Neural cell (in vitro differentiated cells): ENCODE measurements at regions not wholly inside any gene's neighbourhood (a gene's known extent, or its start where the extent isn't known, plus 50 kb on each side); places are given as distances from the start of the nearest gene placed in this dataset.

Experiments used
- H2AFZ ChIP-seq: fragments of 200-600, 300-800 bp; sonication (generic), shearing (Covaris generic); 2 replicates; pipeline ENCODE4 v1.6.0; 2014; ENCODE audit warnings: low read depth, mild to moderate bottlenecking, antibody characterized with exemption, low read length, moderate library complexity
- H3F3A ChIP-seq: fragments of 200-600 bp; shearing (Covaris generic); 2 replicates; pipeline ENCODE4 v1.6.1; 2016; ENCODE audit warnings: mild to moderate bottlenecking, moderate library complexity, mixed read lengths, antibody characterized with exemption, low read length; ENCODE audit not compliant: insufficient read depth, poor library complexity, severe bottlenecking
- H3K27ac ChIP-seq: fragments of 200-600, 300-800 bp; sonication (generic), shearing (Covaris generic); 2 replicates; pipeline ENCODE4 v1.5.1; 2014; ENCODE audit warnings: mild to moderate bottlenecking, low read length, moderate library complexity
- H3K27me3 ChIP-seq: fragments of 300-800, 200-600 bp; sonication (generic), shearing (Covaris generic); 2 replicates; pipeline ENCODE4 v1.6.0; 2014; ENCODE audit warnings: mild to moderate bottlenecking, low read depth, low read length, moderate library complexity; ENCODE audit not compliant: insufficient read depth
- H3K36me3 ChIP-seq: fragments of 300-800, 200-600 bp; sonication (generic), shearing (Covaris generic); 2 replicates; pipeline ENCODE4 v1.5.1; 2014; ENCODE audit warnings: mild to moderate bottlenecking, antibody characterized with exemption, low read length, moderate library complexity; ENCODE audit not compliant: insufficient read depth
- H3K4me2 ChIP-seq: fragments of 300-800, 200-600 bp; sonication (generic), shearing (Covaris generic); 2 replicates; pipeline ENCODE4 v1.6.0; 2014; ENCODE audit warnings: mild to moderate bottlenecking, low read length
- H3K4me3 ChIP-seq: fragments of 300-800, 200-600 bp; sonication (generic), shearing (Covaris generic); 2 replicates; pipeline ENCODE4 v1.5.1; 2014; ENCODE audit warnings: mild to moderate bottlenecking, low read length, moderate library complexity
- H3K79me2 ChIP-seq: fragments of 200-600 bp; shearing (Covaris generic); replicated peaks from 2 replicates; pipeline ENCODE4 v1.6.0; 2014; ENCODE audit warnings: mild to moderate bottlenecking, low read length, moderate library complexity; ENCODE audit not compliant: insufficient read depth
- H3K9ac ChIP-seq: fragments of 300-800, 200-600 bp; sonication (generic), shearing (Covaris generic); 2 replicates; pipeline ENCODE4 v1.6.1; 2016; ENCODE audit warnings: mild to moderate bottlenecking, low read length, mixed read lengths
- H3K9me2 ChIP-seq: fragments of 200-600 bp; shearing (Covaris generic); 2 replicates; pipeline ENCODE4 v1.6.1; 2016; ENCODE audit warnings: mild to moderate bottlenecking, low read length, mixed read lengths; ENCODE audit not compliant: insufficient read depth
- H3K9me3 ChIP-seq: fragments of 200-600, 300-800 bp; sonication (generic), shearing (Covaris generic); 2 replicates; pipeline ENCODE4 v1.6.1; 2016; ENCODE audit warnings: mild to moderate bottlenecking, mixed run types, low read length, moderate library complexity, mixed read lengths
- H4K20me1 ChIP-seq: fragments of 200-600 bp; shearing (Covaris generic); 2 replicates; pipeline ENCODE4 v1.6.1; 2016; ENCODE audit warnings: mild to moderate bottlenecking, mixed run types; ENCODE audit not compliant: insufficient read depth
- CTCF ChIP-seq: fragments of 450-650 bp; IDR thresholded peaks from 2 replicates; pipeline ENCODE4 v1.5.1; 2014; ENCODE audit warnings: antibody characterized with exemption, mild to moderate bottlenecking, moderate library complexity; ENCODE audit not compliant: poor library complexity, severe bottlenecking
- EP300 ChIP-seq: fragments of 450-650 bp; conservative IDR thresholded peaks from 2 replicates; pipeline ENCODE4 v1.6.1; 2014; ENCODE audit warnings: antibody characterized with exemption, mild to moderate bottlenecking, moderate library complexity; ENCODE audit not compliant: poor library complexity, severe bottlenecking
- EZH2 ChIP-seq: fragments of 200-600, 300-800 bp; shearing (Covaris generic), sonication (generic); IDR thresholded peaks from 2 replicates; pipeline ENCODE4 v1.6.1; 2014; ENCODE audit warnings: antibody characterized with exemption, low read length, borderline replicate concordance, mild to moderate bottlenecking; ENCODE audit not compliant: insufficient read depth, poor library complexity, severe bottlenecking
- MXI1 ChIP-seq: fragments of 450-650 bp; conservative IDR thresholded peaks from 2 replicates; pipeline ENCODE4 v1.6.1; 2014; ENCODE audit warnings: antibody characterized with exemption, mild to moderate bottlenecking; ENCODE audit not compliant: poor library complexity, severe bottlenecking
- POLR2AphosphoS5 ChIP-seq: IDR thresholded peaks from 2 replicates; pipeline ENCODE4 v1.6.1; 2012
- RAD21 ChIP-seq: fragments of 450-650 bp; conservative IDR thresholded peaks from 2 replicates; pipeline ENCODE4 v1.6.1; 2014; ENCODE audit warnings: antibody characterized with exemption, mild to moderate bottlenecking, moderate library complexity
- REST ChIP-seq: IDR thresholded peaks from 2 replicates; pipeline ENCODE4 v1.6.1; 2012; ENCODE audit warnings: borderline replicate concordance
- SMC3 ChIP-seq: fragments of 450-650 bp; conservative IDR thresholded peaks from 2 replicates; pipeline ENCODE4 v1.6.1; 2014; ENCODE audit warnings: antibody characterized with exemption, mild to moderate bottlenecking, moderate library complexity; ENCODE audit not compliant: poor library complexity
- TAF1 ChIP-seq: IDR thresholded peaks from 2 replicates; pipeline ENCODE4 v1.6.1; 2012; ENCODE audit warnings: low read depth

- Histone ChIP-seq H3F3A (no peaks in the 10 kb centered on the region), H3K27ac (no peak overlapping the region)
Measured at GRCh38 chr12:91344408-91344807, 161.8 kb upstream of the DCN start.

GRCh38 chr12:91343010-91343409, 160.4 kb upstream of the DCN start:
- Histone ChIP-seq H3K4me2 (no peak overlapping the region), H4K20me1 (no peaks in the 10 kb centered on the region), H2AFZ (no peak overlapping the region), H3K9me3 (no peaks in the 10 kb centered on the region), H3K9me2 (no peaks in the 10 kb centered on the region), H3K9ac (no peak overlapping the region), H3K27me3 (no peaks in the 10 kb centered on the region), H3K27ac (no peak overlapping the region), H3F3A (no peaks in the 10 kb centered on the region), H3K4me3 (no peak overlapping the region), H3K36me3 (no peaks in the 10 kb centered on the region), H3K79me2 (no peaks in the 10 kb centered on the region)
- TF ChIP-seq RAD21, result no peak

More at GRCh38 chr12:91344408-91344807, 161.8 kb upstream of the DCN start:
- no peak for TF ChIP-seq POLR2AphosphoS5
- TF ChIP-seq REST, result no peak
- no peak for TF ChIP-seq CTCF
- no peak for TF ChIP-seq MXI1
- TF ChIP-seq TAF1, result no peak
- no peak for TF ChIP-seq EZH2
- TF ChIP-seq SMC3, result no peak
- TF ChIP-seq RAD21, result no peak
- no peak for TF ChIP-seq EP300
- Histone ChIP-seq H3K27me3 (no peaks in the 10 kb centered on the region), H3K36me3 (no peaks in the 10 kb centered on the region), H3K9me3 (no peaks in the 10 kb centered on the region), H3K79me2 (no peaks in the 10 kb centered on the region), H4K20me1 (no peaks in the 10 kb centered on the region), H3K4me2 (no peak overlapping the region), H2AFZ (no peak overlapping the region), H3K9me2 (no peaks in the 10 kb centered on the region), H3K9ac (no peak overlapping the region), H3K4me3 (no peak overlapping the region)

DNA sequence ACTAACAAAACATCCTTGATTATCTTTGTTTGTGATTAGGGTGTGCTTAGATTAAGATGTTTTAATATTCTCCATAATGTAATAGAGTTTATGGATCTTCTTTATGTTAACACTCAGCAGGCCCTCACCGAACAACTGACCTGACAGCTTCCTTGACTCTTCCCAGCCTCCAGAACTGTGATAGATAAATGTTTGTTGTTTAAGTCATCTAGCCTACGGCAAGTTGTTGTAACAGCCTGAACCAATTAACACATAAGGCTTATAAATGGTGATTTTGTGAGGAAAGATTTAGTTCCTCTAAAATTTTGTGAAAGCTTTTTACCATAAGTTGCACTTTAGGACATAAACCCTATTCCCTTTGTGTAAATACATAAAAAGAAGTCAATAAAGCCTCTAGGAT, 156.5 kb upstream of the DCN start:
- Histone ChIP-seq H2AFZ (no peak overlapping the region), H4K20me1 (no peaks in the 10 kb centered on the region), H3K79me2 (no peaks in the 10 kb centered on the region), H3K9me2 (no peaks in the 10 kb centered on the region), H3K9ac (no peak overlapping the region), H3K4me3 (no peak overlapping the region), H3K4me2 (no peak overlapping the region), H3K9me3 (no peaks in the 10 kb centered on the region), H3K27me3 (no peaks in the 10 kb centered on the region), H3F3A (no peaks in the 10 kb centered on the region), H3K27ac (no peak overlapping the region), H3K36me3 (no peaks in the 10 kb centered on the region)
- TF ChIP-seq CTCF, result no peak
- no peak for TF ChIP-seq POLR2AphosphoS5
- no peak for TF ChIP-seq REST
- no peak for TF ChIP-seq EZH2
- no peak for TF ChIP-seq TAF1
- TF ChIP-seq SMC3, result no peak
- no peak for TF ChIP-seq EP300
- TF ChIP-seq MXI1, result no peak
- TF ChIP-seq RAD21, result no peak
